Esophagus squamous epithelium (tissue), 4 donors: ENCODE measurements at regions not wholly inside any gene's neighbourhood (a gene's known extent, or its start where the extent isn't known, plus 50 kb on each side); places are given as distances from the start of the nearest gene placed in this dataset.

ENCODE experiments used
- POLR2A ChIP-seq, 4 donors: fragments of 450-650 bp; IDR thresholded peaks; one replicate each; pipeline ENCODE4 v1.6.1; 2017; ENCODE audit warnings: antibody characterized with exemption in 4 of 4, mild to moderate bottlenecking in 4 of 4, moderate library complexity in 3 of 4
- TF ChIP-seq, protein P1 (sequence below), 6 experiments: fragments of 450-650 bp in 4 of 6; fragments of 200-600 bp in 2 of 6; sonication (generic) in 2 of 6; IDR thresholded peaks; one replicate each; pipeline ENCODE4 v1.5.1; 2016 to 2019; ENCODE audit warnings: antibody characterized with exemption in 6 of 6, mild to moderate bottlenecking in 4 of 6, moderate library complexity in 4 of 6

DNA sequence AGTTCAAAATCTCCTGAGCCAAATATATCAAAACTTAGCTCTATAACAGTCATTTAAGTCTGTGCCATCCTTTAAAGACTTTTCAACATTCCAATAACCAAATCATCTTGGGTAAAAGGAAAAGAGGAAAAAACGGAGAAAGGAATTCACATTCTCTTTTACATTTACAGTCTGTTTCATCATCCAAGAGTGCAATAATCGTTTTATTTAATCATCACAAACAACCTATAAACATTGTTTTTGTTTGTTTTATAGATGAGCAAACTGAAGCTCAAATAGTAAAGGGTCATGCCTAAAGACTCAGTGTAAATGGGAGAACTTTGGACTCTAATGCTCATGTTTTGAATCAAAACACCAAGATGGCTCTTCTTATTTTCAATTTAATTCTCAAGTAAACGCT is 252.3 kb downstream of the TOX3 start:
- TF ChIP-seq, protein P1, sequence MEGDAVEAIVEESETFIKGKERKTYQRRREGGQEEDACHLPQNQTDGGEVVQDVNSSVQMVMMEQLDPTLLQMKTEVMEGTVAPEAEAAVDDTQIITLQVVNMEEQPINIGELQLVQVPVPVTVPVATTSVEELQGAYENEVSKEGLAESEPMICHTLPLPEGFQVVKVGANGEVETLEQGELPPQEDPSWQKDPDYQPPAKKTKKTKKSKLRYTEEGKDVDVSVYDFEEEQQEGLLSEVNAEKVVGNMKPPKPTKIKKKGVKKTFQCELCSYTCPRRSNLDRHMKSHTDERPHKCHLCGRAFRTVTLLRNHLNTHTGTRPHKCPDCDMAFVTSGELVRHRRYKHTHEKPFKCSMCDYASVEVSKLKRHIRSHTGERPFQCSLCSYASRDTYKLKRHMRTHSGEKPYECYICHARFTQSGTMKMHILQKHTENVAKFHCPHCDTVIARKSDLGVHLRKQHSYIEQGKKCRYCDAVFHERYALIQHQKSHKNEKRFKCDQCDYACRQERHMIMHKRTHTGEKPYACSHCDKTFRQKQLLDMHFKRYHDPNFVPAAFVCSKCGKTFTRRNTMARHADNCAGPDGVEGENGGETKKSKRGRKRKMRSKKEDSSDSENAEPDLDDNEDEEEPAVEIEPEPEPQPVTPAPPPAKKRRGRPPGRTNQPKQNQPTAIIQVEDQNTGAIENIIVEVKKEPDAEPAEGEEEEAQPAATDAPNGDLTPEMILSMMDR (IDR thresholded peaks at IDR 0.05) = no peak
- TF ChIP-seq POLR2A (IDR thresholded peaks at IDR 0.05) = no peak
